GM06990 (cell line): ENCODE measurements at regions not wholly inside any gene's neighbourhood (a gene's known extent, or its start where the extent isn't known, plus 50 kb on each side); places are given as distances from the start of the nearest gene placed in this dataset.

Experiments
- DNase-seq: peaks from one replicate; pipeline ENCODE4 v3.0.0-alpha.2; 2011; ENCODE audit not compliant: insufficient read length; ENCODE audit errors: extremely low read depth
- H3K27me3 ChIP-seq: replicated peaks from 2 replicates; pipeline ENCODE4 v1.6.0; 2011; ENCODE audit warnings: low read length; ENCODE audit not compliant: control insufficient read depth, insufficient read depth
- H3K36me3 ChIP-seq: 2 replicates; pipeline ENCODE4 v1.5.1; 2011; ENCODE audit warnings: low read length; ENCODE audit not compliant: control insufficient read depth, insufficient read depth
- H3K4me3 ChIP-seq: replicated peaks from 2 replicates; pipeline ENCODE4 v1.5.1; 2011; ENCODE audit warnings: low read depth, mild to moderate bottlenecking, control low read depth, low read length
- TF ChIP-seq, protein P1 (sequence below): IDR thresholded peaks from 2 replicates; pipeline ENCODE4 v1.5.1; 2011; ENCODE audit warnings: low read length, control low read depth, mild to moderate bottlenecking, inconsistent platforms; ENCODE audit not compliant: insufficient read depth, poor library complexity, severe bottlenecking

DNA sequence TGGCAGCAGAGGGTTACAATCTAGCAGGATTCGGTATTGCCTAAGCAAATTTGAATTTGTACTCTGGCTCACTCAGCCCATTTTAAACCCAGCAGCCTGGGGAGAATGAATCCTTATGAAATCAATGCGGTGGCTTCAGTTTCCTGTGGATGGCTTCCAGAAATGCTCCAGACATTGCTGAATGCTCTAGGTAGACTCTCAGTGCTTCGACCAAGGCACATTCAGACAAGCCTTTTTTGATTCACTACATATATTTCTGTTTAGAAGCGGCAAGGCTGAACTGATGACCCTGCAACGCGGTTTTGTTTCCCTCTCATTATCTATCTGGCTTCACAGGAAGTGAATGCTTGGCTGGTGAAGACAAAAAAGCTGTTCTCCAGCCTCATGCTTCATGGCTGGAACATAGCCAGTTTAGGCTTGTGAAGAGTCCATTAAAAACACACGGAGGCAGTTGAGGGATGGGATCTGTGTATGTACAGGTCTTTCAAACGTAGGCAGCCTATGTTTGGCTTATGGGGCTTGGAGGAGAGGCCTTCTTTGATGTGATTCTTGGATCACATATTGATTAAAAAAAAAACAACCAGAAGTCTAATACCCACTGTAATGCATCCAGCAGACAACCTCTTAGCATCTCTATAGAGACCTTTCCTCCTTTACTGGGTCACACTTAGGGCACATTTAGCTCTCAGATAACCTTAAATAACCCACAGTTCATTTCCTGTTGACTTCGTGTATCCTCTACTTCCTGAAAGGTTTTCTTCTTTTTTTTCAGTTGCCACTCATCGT, 400.2 kb upstream of the TBL1XR1 start:
- H3K36me3 ChIP-seq, result no peaks in the 10 kb centered on the region
- H3K4me3 ChIP-seq, result no peak overlapping the region
- TF ChIP-seq, protein P1, sequence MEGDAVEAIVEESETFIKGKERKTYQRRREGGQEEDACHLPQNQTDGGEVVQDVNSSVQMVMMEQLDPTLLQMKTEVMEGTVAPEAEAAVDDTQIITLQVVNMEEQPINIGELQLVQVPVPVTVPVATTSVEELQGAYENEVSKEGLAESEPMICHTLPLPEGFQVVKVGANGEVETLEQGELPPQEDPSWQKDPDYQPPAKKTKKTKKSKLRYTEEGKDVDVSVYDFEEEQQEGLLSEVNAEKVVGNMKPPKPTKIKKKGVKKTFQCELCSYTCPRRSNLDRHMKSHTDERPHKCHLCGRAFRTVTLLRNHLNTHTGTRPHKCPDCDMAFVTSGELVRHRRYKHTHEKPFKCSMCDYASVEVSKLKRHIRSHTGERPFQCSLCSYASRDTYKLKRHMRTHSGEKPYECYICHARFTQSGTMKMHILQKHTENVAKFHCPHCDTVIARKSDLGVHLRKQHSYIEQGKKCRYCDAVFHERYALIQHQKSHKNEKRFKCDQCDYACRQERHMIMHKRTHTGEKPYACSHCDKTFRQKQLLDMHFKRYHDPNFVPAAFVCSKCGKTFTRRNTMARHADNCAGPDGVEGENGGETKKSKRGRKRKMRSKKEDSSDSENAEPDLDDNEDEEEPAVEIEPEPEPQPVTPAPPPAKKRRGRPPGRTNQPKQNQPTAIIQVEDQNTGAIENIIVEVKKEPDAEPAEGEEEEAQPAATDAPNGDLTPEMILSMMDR, result no peak
- no peaks in the 10 kb centered on the region for H3K27me3 ChIP-seq
- DNase-seq, result peak; percentile 46

DNA sequence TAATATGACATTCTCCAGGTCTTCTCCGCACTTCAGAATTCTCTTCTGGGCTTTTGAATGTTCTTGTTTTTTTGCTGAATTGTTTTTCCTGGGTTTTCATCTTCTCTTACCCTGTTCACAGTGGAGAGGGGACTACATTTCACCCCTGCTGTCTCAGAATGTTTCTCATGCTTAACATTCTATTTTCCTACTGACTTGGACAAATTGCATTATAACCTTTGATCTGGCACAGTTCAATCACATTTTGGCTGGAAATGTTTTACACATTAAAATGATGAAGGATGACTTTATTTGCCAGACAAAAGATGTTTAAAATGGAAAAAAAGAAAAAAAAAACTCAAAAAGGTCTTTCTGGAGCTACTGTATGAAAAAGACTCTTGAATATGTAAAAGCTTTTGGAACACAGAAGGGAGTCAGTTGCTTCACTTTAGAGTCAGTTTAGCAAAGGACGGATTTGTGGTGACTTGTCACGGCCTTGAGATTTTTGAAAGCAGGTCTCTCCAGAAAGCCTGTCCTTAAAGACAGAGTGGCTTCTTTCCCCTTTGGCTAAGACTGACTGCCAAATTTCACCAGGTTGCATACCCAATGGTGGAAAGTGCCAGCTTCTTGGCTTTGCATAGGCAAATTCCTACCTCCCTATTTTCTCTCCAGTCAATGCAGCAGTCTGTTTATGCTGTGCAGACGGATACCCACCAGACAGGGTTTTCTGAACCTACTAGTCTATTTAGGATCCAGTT, 401.0 kb upstream of the TBL1XR1 start:
- no peak for DNase-seq
- Histone ChIP-seq H3K36me3 (no peaks in the 10 kb centered on the region), H3K4me3 (no peak overlapping the region), H3K27me3 (no peaks in the 10 kb centered on the region)
- TF ChIP-seq, protein P1, result no peak

DNA sequence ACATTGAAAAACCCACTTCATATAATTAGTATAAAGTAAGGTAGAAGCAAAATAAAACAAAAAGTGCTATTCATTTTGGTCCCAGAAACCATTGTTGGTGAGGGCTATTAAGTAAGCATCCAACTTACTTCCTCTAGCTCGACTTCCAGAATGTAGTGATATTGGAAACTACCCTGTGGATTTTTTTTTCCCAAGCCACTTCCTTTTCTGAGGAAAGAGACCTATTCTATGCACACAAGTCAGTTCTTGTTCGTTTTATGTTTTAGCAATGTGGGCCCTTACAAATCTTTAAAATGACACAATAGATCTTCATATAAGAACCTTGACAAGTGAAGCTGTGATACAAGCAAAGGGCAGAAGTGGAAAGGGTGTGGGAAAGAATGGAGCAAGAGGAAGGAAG, 402.0 kb upstream of the TBL1XR1 start:
- TF ChIP-seq, protein P1, result no peak
- Histone ChIP-seq H3K27me3 (no peaks in the 10 kb centered on the region), H3K4me3 (no peak overlapping the region), H3K36me3 (no peaks in the 10 kb centered on the region)
- no peak for DNase-seq

DNA sequence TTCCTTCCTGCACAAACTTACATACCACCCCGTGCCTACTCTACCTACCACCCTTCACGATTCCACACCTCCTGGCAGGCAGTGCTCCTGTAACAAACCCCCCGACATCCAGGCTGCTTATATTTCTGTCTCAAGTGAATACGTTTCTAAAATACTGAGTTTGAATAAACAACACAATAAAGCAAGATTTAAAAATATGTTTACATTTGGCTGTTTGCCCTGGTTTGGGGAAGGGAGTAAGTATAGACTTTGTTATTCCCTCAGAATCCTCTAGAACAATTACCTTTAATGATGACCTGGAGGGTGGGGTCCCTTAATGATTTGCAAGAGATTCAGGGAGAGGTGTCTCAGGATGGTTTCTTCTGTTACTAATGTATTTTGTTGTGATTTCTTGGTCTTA, 402.6 kb upstream of the TBL1XR1 start:
- TF ChIP-seq, protein P1, result no peak
- no peak overlapping the region for H3K4me3 ChIP-seq
- H3K27me3 ChIP-seq, result no peaks in the 10 kb centered on the region
- no peaks in the 10 kb centered on the region for H3K36me3 ChIP-seq
- no peak for DNase-seq

DNA sequence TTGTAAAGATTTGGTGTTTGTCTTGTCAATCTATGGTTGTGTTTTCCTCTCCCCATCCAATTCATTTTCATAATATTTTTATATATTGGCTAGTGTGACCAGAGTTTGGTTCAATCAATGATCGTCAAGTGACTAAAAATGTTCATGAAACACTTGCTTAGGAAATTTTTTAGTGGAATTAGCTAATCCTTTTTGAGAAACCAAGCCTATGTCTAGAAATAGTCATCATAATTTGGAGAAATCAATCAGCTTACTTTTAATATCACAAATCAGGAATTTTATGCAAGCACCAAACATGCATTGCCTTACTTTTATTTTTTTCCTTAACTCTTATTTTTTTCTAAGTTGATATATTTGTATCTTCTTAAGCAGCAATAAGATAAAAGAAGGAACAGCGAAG, 403.1 kb upstream of the TBL1XR1 start:
- H3K36me3 ChIP-seq, result no peaks in the 10 kb centered on the region
- no peaks in the 10 kb centered on the region for H3K27me3 ChIP-seq
- no peak for DNase-seq
- no peak overlapping the region for H3K4me3 ChIP-seq
- TF ChIP-seq, protein P1, result no peak
